ENCODE measurements at regions not wholly inside any gene's neighbourhood (a gene's known extent, or its start where the extent isn't known, plus 50 kb on each side); places are given as distances from the start of the nearest gene placed in this dataset.

DNA sequence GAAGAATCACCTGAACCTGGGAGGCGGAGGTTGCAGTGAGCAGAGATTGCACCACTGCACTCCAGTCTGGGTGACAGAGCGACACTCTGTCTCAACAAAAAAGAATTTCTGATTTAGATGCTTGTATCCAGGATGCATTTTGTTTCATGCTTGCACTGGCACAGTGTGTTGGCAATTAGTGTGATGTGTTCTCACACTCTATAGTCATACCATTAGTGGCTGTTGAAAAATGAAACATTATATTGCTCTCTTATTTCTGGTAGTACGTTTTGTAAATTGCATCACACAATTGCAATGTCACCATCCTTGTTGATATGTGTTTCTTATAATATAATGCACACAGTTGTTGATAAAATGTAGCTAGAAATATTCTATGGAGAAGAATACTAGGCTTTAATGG is 51.3 kb upstream of the RMST start:
- TF ChIP-seq, protein P1, sequence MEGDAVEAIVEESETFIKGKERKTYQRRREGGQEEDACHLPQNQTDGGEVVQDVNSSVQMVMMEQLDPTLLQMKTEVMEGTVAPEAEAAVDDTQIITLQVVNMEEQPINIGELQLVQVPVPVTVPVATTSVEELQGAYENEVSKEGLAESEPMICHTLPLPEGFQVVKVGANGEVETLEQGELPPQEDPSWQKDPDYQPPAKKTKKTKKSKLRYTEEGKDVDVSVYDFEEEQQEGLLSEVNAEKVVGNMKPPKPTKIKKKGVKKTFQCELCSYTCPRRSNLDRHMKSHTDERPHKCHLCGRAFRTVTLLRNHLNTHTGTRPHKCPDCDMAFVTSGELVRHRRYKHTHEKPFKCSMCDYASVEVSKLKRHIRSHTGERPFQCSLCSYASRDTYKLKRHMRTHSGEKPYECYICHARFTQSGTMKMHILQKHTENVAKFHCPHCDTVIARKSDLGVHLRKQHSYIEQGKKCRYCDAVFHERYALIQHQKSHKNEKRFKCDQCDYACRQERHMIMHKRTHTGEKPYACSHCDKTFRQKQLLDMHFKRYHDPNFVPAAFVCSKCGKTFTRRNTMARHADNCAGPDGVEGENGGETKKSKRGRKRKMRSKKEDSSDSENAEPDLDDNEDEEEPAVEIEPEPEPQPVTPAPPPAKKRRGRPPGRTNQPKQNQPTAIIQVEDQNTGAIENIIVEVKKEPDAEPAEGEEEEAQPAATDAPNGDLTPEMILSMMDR (conservative IDR thresholded peaks at IDR 0.05; ENCODE audit: low read depth, low read length) = no peak
- DNase-seq (ENCODE audit: low read depth) = no peak
- H3K4me3 ChIP-seq (ENCODE audit: low read depth, low read length) = no peak overlapping the region

Measured in choroid plexus epithelial cell (primary cell).